Esophagus muscularis mucosa (tissue), 4 donors: ENCODE measurements at regions not wholly inside any gene's neighbourhood (a gene's known extent, or its start where the extent isn't known, plus 50 kb on each side); places are given as distances from the start of the nearest gene placed in this dataset.

Experiments used
- DNase-seq: peaks from one replicate; pipeline ENCODE4 v3.0.0-alpha.2; 2017; ENCODE audit errors: extremely low spot score
- H3K27ac ChIP-seq, 4 donors: fragments of 200-600 bp; sonication (generic); replicated peaks in 1 of 4; 1 replicate in 3 of 4; 2 replicates in 1 of 4; pipeline ENCODE4 v1.5.1; 2016 to 2019; ENCODE audit warnings: mild to moderate bottlenecking in 1 of 4
- H3K27me3 ChIP-seq, 4 donors: fragments of 200-600 bp; sonication (generic); one replicate each; pipeline versions ENCODE4 v1.5.1 to v1.6.0; 2016 to 2019
- H3K36me3 ChIP-seq, 4 donors: fragments of 200-600 bp; sonication (generic); one replicate each; pipeline ENCODE4 v1.5.1; 2016 to 2019
- H3K4me1 ChIP-seq, 4 donors: fragments of 200-600 bp; sonication (generic); one replicate each; pipeline ENCODE4 v1.5.1; 2016 to 2019
- H3K4me3 ChIP-seq, 4 donors: fragments of 200-600 bp; sonication (generic); 1 replicate in 2 of 4; 2 replicates in 2 of 4; pipeline ENCODE4 v1.5.1; 2016 to 2019; ENCODE audit warnings: mild to moderate bottlenecking in 4 of 4, moderate library complexity in 1 of 4
- H3K9me3 ChIP-seq, 4 donors: fragments of 200-600 bp; sonication (generic); 1 replicate in 3 of 4; 2 replicates in 1 of 4; pipeline ENCODE4 v1.5.1; 2016 to 2019
- CTCF ChIP-seq, 3 experiments: fragments of 200-600 bp in 2 of 3; fragments of 450-650 bp in 1 of 3; sonication (generic) in 2 of 3; IDR thresholded peaks; one replicate each; pipeline ENCODE4 v1.5.1; 2017 to 2019; ENCODE audit warnings: antibody characterized with exemption in 3 of 3, mild to moderate bottlenecking in 2 of 3, moderate library complexity in 1 of 3
- EP300 ChIP-seq: sonication (generic); formaldehyde crosslinking; IDR thresholded peaks from one replicate; pipeline ENCODE4 v1.6.1; 2017; ENCODE audit warnings: antibody characterized with exemption
- POLR2A ChIP-seq: fragments of 450-650 bp; IDR thresholded peaks from one replicate; pipeline ENCODE4 v1.6.1; 2017; ENCODE audit warnings: antibody characterized with exemption, moderate library complexity, mild to moderate bottlenecking, low read depth
- POLR2AphosphoS5 ChIP-seq, 2 donors: sonication (generic); formaldehyde crosslinking; IDR thresholded peaks; one replicate each; pipeline ENCODE4 v1.6.1; 2017; ENCODE audit warnings: antibody characterized with exemption in 2 of 2
- WGBS: methylation state at CpG from one replicate; pipeline ENCODE4 v1.1.5; 2018; 5-methylcytosine and 5-hydroxymethylcytosine counted together
- intact Hi-C: fragments of 100-400 bp; cut with DNase I; formaldehyde crosslinking; loops from one replicate; pipeline ENCODE4 v1.15.1; 2023

DNA sequence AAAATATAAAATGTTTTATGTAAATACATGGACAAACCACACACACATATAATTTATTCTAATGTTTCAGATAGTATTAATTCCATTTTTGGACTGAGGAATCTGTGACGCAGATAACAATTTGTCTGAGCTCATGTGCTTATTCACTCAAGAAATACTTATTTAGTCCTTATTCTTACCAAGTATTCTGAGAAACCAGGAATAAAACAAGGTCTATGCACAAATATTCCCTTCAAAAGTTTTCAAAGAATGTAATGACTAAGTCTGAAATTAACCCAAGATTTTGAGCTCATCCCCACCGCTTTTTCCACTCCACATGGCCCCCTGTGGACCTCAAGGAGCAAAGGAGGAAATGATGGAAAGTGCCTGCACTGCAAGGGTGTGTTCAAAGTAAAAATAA is 1022.3 kb downstream of the EFNA5 start:
- intact Hi-C loops = no loop called here
- Histone ChIP-seq H3K4me1 (no peaks in the 10 kb centered on the region), H3K9me3 (no peaks in the 10 kb centered on the region), H3K4me3 (no peak overlapping the region), H3K36me3 (no peaks in the 10 kb centered on the region), H3K27ac (no peak overlapping the region), H3K27me3 (no peaks in the 10 kb centered on the region)
- no peak for DNase-seq
- TF ChIP-seq EP300 = no peak
- TF ChIP-seq POLR2AphosphoS5 (IDR thresholded peaks at IDR 0.05) = no peak
- TF ChIP-seq CTCF (IDR thresholded peaks at IDR 0.05) = no peak
- no peak for TF ChIP-seq POLR2A
- WGBS = 89% methylated on average over 2 of the region's 2 CpGs

DNA sequence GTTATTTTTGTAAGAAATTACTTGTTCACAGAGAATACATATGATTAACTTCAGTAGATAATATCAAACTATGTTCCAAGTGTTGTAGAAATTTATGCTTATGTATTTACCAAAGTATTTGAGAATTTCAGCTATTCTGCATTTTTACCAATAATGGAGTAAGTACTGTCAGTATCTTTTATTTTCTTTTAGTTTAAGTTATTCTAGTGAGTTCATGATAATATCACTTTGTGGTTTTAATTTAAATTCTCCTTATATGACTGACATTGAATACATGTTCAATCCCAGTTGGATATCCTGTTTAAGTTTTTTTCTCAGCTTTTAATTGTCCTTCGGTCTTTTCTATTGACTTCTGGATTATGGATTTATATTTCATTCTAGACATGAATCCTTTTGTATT is 1024.6 kb downstream of the EFNA5 start:
- 91% methylated on average over 1 of the region's 1 CpG for WGBS
- H3K4me3 ChIP-seq = no peak overlapping the region
- no peaks in the 10 kb centered on the region for H3K4me1 ChIP-seq
- no peaks in the 10 kb centered on the region for H3K27me3 ChIP-seq
- H3K36me3 ChIP-seq = no peaks in the 10 kb centered on the region
- H3K27ac ChIP-seq = no peak overlapping the region
- H3K9me3 ChIP-seq = no peaks in the 10 kb centered on the region
- DNase-seq = no peak
- intact Hi-C loops = no loop called here
- TF ChIP-seq CTCF (IDR thresholded peaks at IDR 0.05) (no peak), POLR2AphosphoS5 (IDR thresholded peaks at IDR 0.05) (no peak), EP300 (no peak), POLR2A (no peak)

DNA sequence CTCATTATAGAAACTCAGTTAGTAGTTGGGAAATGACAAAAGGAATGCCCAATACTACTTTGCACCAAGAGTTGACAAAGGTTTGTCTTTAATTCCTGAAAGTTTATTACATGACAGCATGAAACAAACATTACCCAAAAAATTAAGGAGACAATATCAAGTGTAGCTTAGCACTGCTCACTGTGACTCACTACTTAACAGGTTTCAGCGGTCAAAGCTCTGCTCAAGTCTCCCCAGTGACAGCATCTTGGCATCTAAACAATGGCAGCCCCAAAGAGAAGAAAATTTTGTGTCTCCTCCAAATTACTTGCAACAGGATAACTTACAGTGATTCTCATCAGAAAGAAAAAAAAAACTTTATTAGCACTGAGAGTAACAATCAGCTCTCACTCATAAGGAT is 1030.2 kb downstream of the EFNA5 start:
- Histone ChIP-seq H3K36me3 (no peaks in the 10 kb centered on the region), H3K4me1 (no peaks in the 10 kb centered on the region), H3K4me3 (no peak overlapping the region), H3K27ac (no peak overlapping the region), H3K27me3 (no peaks in the 10 kb centered on the region), H3K9me3 (no peaks in the 10 kb centered on the region)
- no peak for TF ChIP-seq CTCF (IDR thresholded peaks at IDR 0.05)
- TF ChIP-seq EP300 = no peak
- no peak for TF ChIP-seq POLR2AphosphoS5 (IDR thresholded peaks at IDR 0.05)
- TF ChIP-seq POLR2A = no peak
- intact Hi-C loops = no loop called here
- 83% methylated on average over 1 of the region's 1 CpG for WGBS
- DNase-seq = no peak

DNA sequence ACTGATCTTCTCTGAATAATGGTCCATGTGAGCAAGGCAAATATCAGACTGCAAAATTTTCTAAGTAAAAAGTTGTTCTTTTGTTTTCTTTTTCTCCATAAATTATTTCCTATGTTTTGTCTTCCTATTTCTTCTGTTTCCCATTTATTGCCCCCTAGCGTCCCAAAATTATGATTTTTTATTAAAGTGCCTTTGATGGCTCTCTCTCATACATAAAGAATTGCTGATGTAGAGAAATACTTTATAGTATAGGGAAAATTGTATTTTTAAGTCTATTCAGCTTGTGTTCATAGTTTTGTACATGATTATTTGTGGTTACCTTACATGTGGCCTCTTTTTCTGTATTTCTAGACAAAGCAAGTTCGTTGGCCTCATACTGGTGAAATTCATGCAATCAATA is 1031.2 kb downstream of the EFNA5 start:
- no peak overlapping the region for H3K27ac ChIP-seq
- no peak overlapping the region for H3K4me3 ChIP-seq
- intact Hi-C loops = no loop called here
- 80% methylated on average over 2 of the region's 2 CpGs for WGBS
- no peaks in the 10 kb centered on the region for H3K27me3 ChIP-seq
- TF ChIP-seq CTCF (IDR thresholded peaks at IDR 0.05) (no peak), POLR2A (no peak), POLR2AphosphoS5 (IDR thresholded peaks at IDR 0.05) (no peak), EP300 (no peak)
- no peaks in the 10 kb centered on the region for H3K9me3 ChIP-seq
- no peak for DNase-seq
- H3K4me1 ChIP-seq = no peaks in the 10 kb centered on the region
- no peaks in the 10 kb centered on the region for H3K36me3 ChIP-seq

GRCh38 chr5:106637275-106637674 is 1033.5 kb downstream of the EFNA5 start:
- Histone ChIP-seq H3K4me3 (no peak overlapping the region), H3K36me3 (no peaks in the 10 kb centered on the region), H3K4me1 (no peaks in the 10 kb centered on the region), H3K9me3 (no peaks in the 10 kb centered on the region), H3K27ac (no peak overlapping the region), H3K27me3 (no peaks in the 10 kb centered on the region)
- 96% methylated on average over 2 of the region's 2 CpGs for WGBS
- DNase-seq = no peak
- TF ChIP-seq POLR2AphosphoS5 (IDR thresholded peaks at IDR 0.05) = no peak
- TF ChIP-seq EP300 = no peak
- intact Hi-C loops = no loop called here
